SK-N-SH (cell line): ENCODE measurements at regions not wholly inside any gene's neighbourhood (a gene's known extent, or its start where the extent isn't known, plus 50 kb on each side); places are given as distances from the start of the nearest gene placed in this dataset.

ENCODE experiments used
- CHD2 ChIP-seq: fragments of 150-350 bp; IDR thresholded peaks from 2 replicates; pipeline ENCODE4 v1.6.1; 2018; ENCODE audit warnings: low read length; ENCODE audit not compliant: partially characterized antibody
- EP300 ChIP-seq, 2 experiments: IDR thresholded peaks; 2 replicates each; pipeline versions ENCODE4 v1.4.0 to v1.6.1; 2012; ENCODE audit warnings: borderline replicate concordance in 1 of 2, low read depth in 1 of 2, low read length in 1 of 2
- GATA2 ChIP-seq: sonication (generic); formaldehyde crosslinking; IDR thresholded peaks from 2 replicates; pipeline ENCODE4 v1.5.0; 2020; ENCODE audit warnings: mild to moderate bottlenecking, missing genetic modification reagents
- MXI1 ChIP-seq: IDR thresholded peaks from 2 replicates; pipeline ENCODE4 v1.6.1; 2012; ENCODE audit warnings: mild to moderate bottlenecking, low read depth, low read length, improper control_type of control experiment
- POLR2AphosphoS5 ChIP-seq: IDR thresholded peaks from 2 replicates; pipeline ENCODE4 v1.6.1; 2012; ENCODE audit warnings: low read depth, low read length
- SIN3A ChIP-seq: IDR thresholded peaks from 2 replicates; pipeline ENCODE4 v1.6.1; 2012; ENCODE audit warnings: low read depth, mild to moderate bottlenecking, low read length, moderate library complexity, borderline replicate concordance
- TAF1 ChIP-seq: IDR thresholded peaks from 2 replicates; pipeline ENCODE4 v1.6.1; 2012; ENCODE audit warnings: low read depth, mild to moderate bottlenecking, low read length, moderate library complexity, borderline replicate concordance
- YY1 ChIP-seq: IDR thresholded peaks from 2 replicates; pipeline ENCODE4 v1.4.0; 2012; ENCODE audit warnings: low read depth, mild to moderate bottlenecking
- TF ChIP-seq, protein P1 (sequence below): IDR thresholded peaks from 2 replicates; pipeline ENCODE4 v1.4.0; 2012; ENCODE audit warnings: low read depth
- TF ChIP-seq, protein P2 (sequence below): fragments of 200-600 bp; sonication (generic); IDR thresholded peaks from 2 replicates; pipeline ENCODE4 v1.6.1; 2017; ENCODE audit warnings: antibody characterized with exemption, mild to moderate bottlenecking, moderate library complexity

DNA sequence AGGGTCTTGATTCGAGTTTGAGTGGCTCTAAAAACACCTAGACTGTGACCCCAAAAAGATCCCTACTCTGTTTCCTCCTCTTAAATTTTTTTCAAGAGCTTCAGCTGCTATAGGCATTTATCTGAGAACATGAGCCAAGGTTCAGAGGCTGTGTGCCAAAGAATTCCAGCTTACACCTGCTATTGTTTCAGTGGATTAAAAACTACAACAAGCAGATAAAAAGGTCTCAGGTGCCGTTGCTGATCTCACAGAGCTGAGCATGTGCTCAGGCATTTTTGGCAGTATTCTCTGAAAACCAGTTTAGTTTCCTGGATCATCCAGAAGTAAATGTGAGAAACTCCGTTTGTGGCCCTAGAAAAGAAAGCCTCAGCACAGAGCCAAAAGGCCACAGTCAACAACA is 349.2 kb downstream of the DEPDC1B start:
- no peak for TF ChIP-seq SIN3A
- TF ChIP-seq, protein P1, sequence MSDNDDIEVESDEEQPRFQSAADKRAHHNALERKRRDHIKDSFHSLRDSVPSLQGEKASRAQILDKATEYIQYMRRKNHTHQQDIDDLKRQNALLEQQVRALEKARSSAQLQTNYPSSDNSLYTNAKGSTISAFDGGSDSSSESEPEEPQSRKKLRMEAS = no peak
- no peak for TF ChIP-seq TAF1
- TF ChIP-seq, protein P2, sequence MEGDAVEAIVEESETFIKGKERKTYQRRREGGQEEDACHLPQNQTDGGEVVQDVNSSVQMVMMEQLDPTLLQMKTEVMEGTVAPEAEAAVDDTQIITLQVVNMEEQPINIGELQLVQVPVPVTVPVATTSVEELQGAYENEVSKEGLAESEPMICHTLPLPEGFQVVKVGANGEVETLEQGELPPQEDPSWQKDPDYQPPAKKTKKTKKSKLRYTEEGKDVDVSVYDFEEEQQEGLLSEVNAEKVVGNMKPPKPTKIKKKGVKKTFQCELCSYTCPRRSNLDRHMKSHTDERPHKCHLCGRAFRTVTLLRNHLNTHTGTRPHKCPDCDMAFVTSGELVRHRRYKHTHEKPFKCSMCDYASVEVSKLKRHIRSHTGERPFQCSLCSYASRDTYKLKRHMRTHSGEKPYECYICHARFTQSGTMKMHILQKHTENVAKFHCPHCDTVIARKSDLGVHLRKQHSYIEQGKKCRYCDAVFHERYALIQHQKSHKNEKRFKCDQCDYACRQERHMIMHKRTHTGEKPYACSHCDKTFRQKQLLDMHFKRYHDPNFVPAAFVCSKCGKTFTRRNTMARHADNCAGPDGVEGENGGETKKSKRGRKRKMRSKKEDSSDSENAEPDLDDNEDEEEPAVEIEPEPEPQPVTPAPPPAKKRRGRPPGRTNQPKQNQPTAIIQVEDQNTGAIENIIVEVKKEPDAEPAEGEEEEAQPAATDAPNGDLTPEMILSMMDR = no peak
- no peak for TF ChIP-seq MXI1
- TF ChIP-seq GATA2 (CRISPR knock-in tag) = no peak
- no peak for TF ChIP-seq CHD2
- no peak for TF ChIP-seq POLR2AphosphoS5
- no peak for TF ChIP-seq YY1
- no peak for TF ChIP-seq EP300 (IDR thresholded peaks at IDR 0.05; ENCODE audit: borderline replicate concordance in 1 of 2, low read depth in 1 of 2, low read length in 1 of 2)
